COR-L47 (cell line): ENCODE measurements at regions not wholly inside any gene's neighbourhood (a gene's known extent, or its start where the extent isn't known, plus 50 kb on each side); places are given as distances from the start of the nearest gene placed in this dataset.

Experiments used
- DNase-seq: peaks from one replicate; lab custom pipeline; 2025; lab: John Stamatoyannopoulos, UW

GRCh38 chr18:5640939-5641338, 97.1 kb upstream of the EPB41L3 start:
- DNase-seq: no peak

GRCh38 chr18:5639131-5639530, 95.3 kb upstream of the EPB41L3 start:
- no peak for DNase-seq

- DNase-seq: no peak
These were observed 88.2 kb upstream of the EPB41L3 start for GRCh38 chr18:5632041-5632440.

- DNase-seq: no peak
These were observed 87.2 kb upstream of the EPB41L3 start for GRCh38 chr18:5630900-5631413.

- peak; percentile 92 for DNase-seq
These were observed 86.5 kb upstream of the EPB41L3 start for GRCh38 chr18:5630057-5630899.

- peak; percentile 29 for DNase-seq
These were observed 84.9 kb upstream of the EPB41L3 start for GRCh38 chr18:5628512-5629255.

- no peak for DNase-seq
These were observed 84.1 kb upstream of the EPB41L3 start for GRCh38 chr18:5627776-5628511.

- DNase-seq: no peak
These were observed 82.5 kb upstream of the EPB41L3 start for GRCh38 chr18:5626130-5626880.

- DNase-seq: no peak
These were observed 81.3 kb upstream of the EPB41L3 start for GRCh38 chr18:5625076-5625475.

GRCh38 chr18:5622905-5623304, 79.1 kb upstream of the EPB41L3 start:
- no peak for DNase-seq

GRCh38 chr18:5620289-5620688, 76.5 kb upstream of the EPB41L3 start:
- DNase-seq: no peak

- DNase-seq: no peak
These were observed 75.6 kb upstream of the EPB41L3 start for GRCh38 chr18:5619376-5619775.

GRCh38 chr18:5618047-5618688, 74.4 kb upstream of the EPB41L3 start:
- no peak for DNase-seq

- no peak for DNase-seq
These were observed 67.4 kb upstream of the EPB41L3 start for GRCh38 chr18:5611221-5611620.

GRCh38 chr18:5608846-5609245, 65.0 kb upstream of the EPB41L3 start:
- DNase-seq: no peak

GRCh38 chr18:5606951-5607350, 63.2 kb upstream of the EPB41L3 start:
- DNase-seq: no peak

GRCh38 chr18:5604778-5605177, 61.0 kb upstream of the EPB41L3 start:
- DNase-seq: peak; percentile 6

- DNase-seq: no peak
These were observed 59.4 kb upstream of the EPB41L3 start for GRCh38 chr18:5603153-5603552.

- DNase-seq: no peak
These were observed 57.4 kb upstream of the EPB41L3 start for GRCh38 chr18:5601188-5601624.

GRCh38 chr18:5600378-5601071, 56.7 kb upstream of the EPB41L3 start:
- DNase-seq: peak; percentile 8
